HG03469 (cell line): ENCODE measurements at regions not wholly inside any gene's neighbourhood (a gene's known extent, or its start where the extent isn't known, plus 50 kb on each side); places are given as distances from the start of the nearest gene placed in this dataset.

Source experiments
- ATAC-seq: cut with Tn5 transposase; IDR thresholded peaks from one replicate; pipeline ENCODE4 v1.9.1; 2021; ENCODE audit warnings: mild to moderate bottlenecking, moderate library complexity, moderate number of reproducible peaks; ENCODE audit not compliant: unreplicated experiment

GRCh38 chr5:68528821-68529273 is 313.3 kb downstream of the PIK3R1 start:
- no peak for ATAC-seq

- no peak for ATAC-seq
These were observed 314.0 kb downstream of the PIK3R1 start for GRCh38 chr5:68529581-68529980.

- ATAC-seq, result no peak
These were observed 316.4 kb downstream of the PIK3R1 start for GRCh38 chr5:68531970-68532369.

- ATAC-seq, result no peak
These were observed 317.5 kb downstream of the PIK3R1 start for GRCh38 chr5:68533051-68533450.

GRCh38 chr5:68533571-68534084 is 318.1 kb downstream of the PIK3R1 start:
- ATAC-seq, result no peak

- ATAC-seq, result no peak
These were observed 318.8 kb downstream of the PIK3R1 start for GRCh38 chr5:68534131-68534940.

- no peak for ATAC-seq
These were observed 319.5 kb downstream of the PIK3R1 start for GRCh38 chr5:68534956-68535520.

GRCh38 chr5:68538814-68539420 is 323.4 kb downstream of the PIK3R1 start:
- ATAC-seq, result no peak

- ATAC-seq, result no peak
These were observed 325.4 kb downstream of the PIK3R1 start for GRCh38 chr5:68540798-68541590.

GRCh38 chr5:68542207-68542606 is 326.7 kb downstream of the PIK3R1 start:
- ATAC-seq, result no peak

- no peak for ATAC-seq
These were observed 327.7 kb downstream of the PIK3R1 start for GRCh38 chr5:68543212-68543611.

GRCh38 chr5:68544091-68544647 is 328.6 kb downstream of the PIK3R1 start:
- no peak for ATAC-seq

- ATAC-seq, result no peak
These were observed 329.3 kb downstream of the PIK3R1 start for GRCh38 chr5:68544648-68545552.

- ATAC-seq, result no peak
These were observed 330.2 kb downstream of the PIK3R1 start for GRCh38 chr5:68545636-68546295.

GRCh38 chr5:68547056-68547455 is 331.5 kb downstream of the PIK3R1 start:
- no peak for ATAC-seq

GRCh38 chr5:68547622-68548021 is 332.1 kb downstream of the PIK3R1 start:
- ATAC-seq, result no peak

- no peak for ATAC-seq
These were observed 333.6 kb downstream of the PIK3R1 start for GRCh38 chr5:68548959-68549676.

- ATAC-seq, result no peak
These were observed 334.5 kb downstream of the PIK3R1 start for GRCh38 chr5:68550015-68550414.
